Parathyroid adenoma (tissue), 2 donors: ENCODE measurements at regions not wholly inside any gene's neighbourhood (a gene's known extent, or its start where the extent isn't known, plus 50 kb on each side); places are given as distances from the start of the nearest gene placed in this dataset.
"Not testable (repeated sequence)": the region's sequence is repeated elsewhere in the genome, so short reads cannot be mapped to it uniquely, and the experiment has no call there.

Experiments
- H2AFZ ChIP-seq: fragments of 300-600 bp; sonication (generic); one replicate; pipeline ENCODE4 v1.7.0; 2017; ENCODE audit warnings: antibody characterized with exemption, mild to moderate bottlenecking
- H3K27ac ChIP-seq: fragments of 300-600 bp; sonication (generic); one replicate; pipeline ENCODE4 v1.7.0; 2017
- H3K27me3 ChIP-seq: fragments of 300-600 bp; sonication (generic); one replicate; pipeline ENCODE4 v1.7.0; 2017; ENCODE audit warnings: low read length; ENCODE audit not compliant: control insufficient read depth, insufficient read depth
- H3K36me3 ChIP-seq: fragments of 300-600 bp; sonication (generic); one replicate; pipeline ENCODE4 v1.7.0; 2017; ENCODE audit warnings: low read length; ENCODE audit not compliant: control insufficient read depth, insufficient read depth
- H3K4me1 ChIP-seq: fragments of 300-600 bp; sonication (generic); one replicate; pipeline ENCODE4 v1.7.0; 2017; ENCODE audit warnings: control low read depth
- H3K4me2 ChIP-seq: fragments of 300-600 bp; sonication (generic); one replicate; pipeline ENCODE4 v1.7.0; 2017; ENCODE audit warnings: low read length
- H3K4me3 ChIP-seq: fragments of 300-600 bp; sonication (generic); one replicate; pipeline ENCODE4 v1.7.0; 2017; ENCODE audit warnings: low read depth, low read length
- H3K79me2 ChIP-seq: fragments of 300-600 bp; sonication (generic); one replicate; pipeline ENCODE4 v1.7.0; 2017; ENCODE audit warnings: control low read depth
- H3K9ac ChIP-seq: fragments of 300-600 bp; sonication (generic); one replicate; pipeline ENCODE4 v1.7.0; 2017; ENCODE audit warnings: mild to moderate bottlenecking
- H3K9me3 ChIP-seq: fragments of 300-600 bp; sonication (generic); one replicate; pipeline ENCODE4 v1.7.0; 2017; ENCODE audit warnings: low read length; ENCODE audit not compliant: control insufficient read depth
- CTCF ChIP-seq: fragments of 300-600 bp; sonication (generic); IDR thresholded peaks from one replicate; pipeline ENCODE4 v1.7.0; 2017; ENCODE audit warnings: antibody characterized with exemption, mild to moderate bottlenecking
- donor health status: primary hyperparathyroidism.

DNA sequence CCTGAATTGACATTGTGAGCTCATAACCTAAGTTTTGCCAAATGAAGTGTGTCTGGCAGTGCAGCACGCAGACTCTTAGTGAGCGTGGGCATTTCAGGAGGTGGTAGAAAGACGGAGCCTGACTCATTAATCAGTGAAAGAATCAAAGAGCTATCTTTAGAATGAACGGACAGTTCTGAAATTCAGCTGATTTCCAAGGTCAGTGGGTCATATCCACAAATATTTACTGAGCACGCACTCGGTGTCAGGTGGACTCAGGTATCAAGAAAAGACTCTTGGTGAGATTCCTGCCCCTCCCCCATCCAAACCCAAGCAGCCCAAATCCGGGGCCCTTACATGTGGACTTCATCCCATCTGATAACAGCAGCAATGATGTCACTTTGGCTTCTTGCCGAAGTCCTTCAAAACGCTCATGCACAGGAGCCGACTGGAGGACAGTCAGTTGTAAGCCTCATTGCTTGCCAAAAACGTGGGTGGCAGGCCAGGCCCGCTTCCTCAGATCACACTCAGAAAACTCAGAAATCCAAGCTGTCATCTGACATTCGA lies 185.8 kb downstream of the HS3ST3A1 start:
- Histone ChIP-seq H3K9me3 (no peaks in the 10 kb centered on the region), H3K27me3 (no peaks in the 10 kb centered on the region), H3K4me2 (peak overlapping the region; percentile 36), H3K4me3 (no peak overlapping the region), H3K36me3 (no peaks in the 10 kb centered on the region), H3K9ac (no peak overlapping the region), H3K4me1 (peaks cover 21% of the 10 kb centered on the region), H2AFZ (peak overlapping the region; percentile 22), H3K27ac (peak overlapping the region; percentile 57), H3K79me2 (no peaks in the 10 kb centered on the region)
- TF ChIP-seq CTCF = peak; percentile 43

- H3K9ac ChIP-seq, H3K4me2 ChIP-seq, H3K36me3 ChIP-seq, H3K4me3 ChIP-seq, H3K9me3 ChIP-seq, H2AFZ ChIP-seq, H3K27me3 ChIP-seq, H3K79me2 ChIP-seq: not testable (repeated sequence)
- H3K27ac ChIP-seq = peak overlapping the region; percentile 57
- H3K4me1 ChIP-seq = peaks cover 24% of the 10 kb centered on the region
Observed at GRCh38 chr17:13415200-13415599, 186.5 kb downstream of the HS3ST3A1 start.

DNA sequence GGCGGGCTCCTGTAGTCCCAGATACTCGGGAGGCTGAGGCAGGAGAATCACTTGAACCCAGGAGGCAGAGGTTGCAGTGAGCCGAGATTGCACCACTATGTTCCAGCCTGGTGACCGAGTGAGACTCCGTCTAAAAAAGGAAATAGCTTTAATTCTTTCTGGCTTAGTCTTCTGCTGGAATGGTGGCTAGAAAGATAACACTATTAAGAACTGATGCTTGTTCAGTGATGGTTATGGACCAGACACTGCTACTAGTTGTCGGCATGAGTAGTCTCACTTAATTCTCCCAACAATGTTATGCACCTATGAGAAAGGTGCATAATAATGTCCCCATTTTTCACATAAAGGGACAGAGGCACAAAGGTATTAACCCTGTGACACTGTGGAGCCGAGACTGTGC lies 188.7 kb downstream of the HS3ST3A1 start:
- Histone ChIP-seq H3K4me3 (no peak overlapping the region), H3K27me3 (no peaks in the 10 kb centered on the region), H3K4me2 (no peak overlapping the region), H3K36me3 (no peaks in the 10 kb centered on the region), H3K27ac (no peak overlapping the region), H3K9ac (no peak overlapping the region), H2AFZ (no peak overlapping the region), H3K79me2 (no peaks in the 10 kb centered on the region), H3K9me3 (no peaks in the 10 kb centered on the region), H3K4me1 (peaks cover 28% of the 10 kb centered on the region)
- TF ChIP-seq CTCF = no peak

DNA sequence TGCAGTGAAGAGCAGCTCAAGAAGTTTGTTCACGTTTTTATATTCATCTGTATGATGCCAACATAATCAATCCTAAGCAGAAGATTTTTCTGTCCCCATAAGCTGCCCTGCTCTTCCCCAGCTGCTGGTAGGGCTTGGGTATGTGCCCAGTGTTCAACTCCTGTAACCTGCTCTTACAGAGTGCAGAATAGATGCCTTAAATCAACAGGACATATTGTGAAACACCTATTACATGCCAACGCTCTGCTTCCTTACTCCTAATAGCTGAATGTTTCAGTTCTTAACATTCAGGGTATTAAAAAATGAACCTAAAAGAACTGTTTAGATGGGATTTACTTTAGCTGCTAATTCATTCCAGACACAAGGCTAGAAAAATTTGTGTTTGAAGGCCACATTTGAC lies 190.9 kb downstream of the HS3ST3A1 start:
- Histone ChIP-seq H3K4me1 (peaks cover 12% of the 10 kb centered on the region), H3K9ac (no peak overlapping the region), H2AFZ (peak overlapping the region; percentile 33), H3K27me3 (no peaks in the 10 kb centered on the region), H3K4me2 (no peak overlapping the region), H3K4me3 (no peak overlapping the region), H3K79me2 (no peaks in the 10 kb centered on the region), H3K36me3 (no peaks in the 10 kb centered on the region), H3K27ac (peak overlapping the region; percentile 11), H3K9me3 (no peaks in the 10 kb centered on the region)
- TF ChIP-seq CTCF = no peak

- Histone ChIP-seq H3K4me3 (no peak overlapping the region), H3K4me1 (peaks cover 12% of the 10 kb centered on the region), H3K27ac (no peak overlapping the region), H3K27me3 (no peaks in the 10 kb centered on the region), H3K4me2 (no peak overlapping the region), H2AFZ (no peak overlapping the region), H3K9me3 (no peaks in the 10 kb centered on the region), H3K79me2 (no peaks in the 10 kb centered on the region), H3K36me3 (no peaks in the 10 kb centered on the region), H3K9ac (no peak overlapping the region)
- TF ChIP-seq CTCF = no peak
Observed at GRCh38 chr17:13410214-13410613, 191.5 kb downstream of the HS3ST3A1 start.
